Amniotic stem cell (primary cell): ENCODE measurements at regions not wholly inside any gene's neighbourhood (a gene's known extent, or its start where the extent isn't known, plus 50 kb on each side); places are given as distances from the start of the nearest gene placed in this dataset.

ENCODE experiments used
- DNase-seq: peaks from one replicate; lab custom pipeline; 2025; lab: John Stamatoyannopoulos, UW

- no peak for DNase-seq
Observed at GRCh38 chr11:119906376-119906775, 177.4 kb upstream of the NECTIN1 start.

- DNase-seq: no peak
Observed at GRCh38 chr11:119905162-119905561, 176.2 kb upstream of the NECTIN1 start.

- DNase-seq: no peak
Observed at GRCh38 chr11:119904531-119905035, 175.6 kb upstream of the NECTIN1 start.

- no peak for DNase-seq
Observed at GRCh38 chr11:119903821-119904220, 174.8 kb upstream of the NECTIN1 start.

- DNase-seq: no peak
Observed at GRCh38 chr11:119903389-119903788, 174.4 kb upstream of the NECTIN1 start.

GRCh38 chr11:119902656-119903231 is 173.7 kb upstream of the NECTIN1 start:
- DNase-seq: no peak

GRCh38 chr11:119901657-119902577 is 172.9 kb upstream of the NECTIN1 start:
- DNase-seq: no peak

GRCh38 chr11:119899997-119900396 is 171.0 kb upstream of the NECTIN1 start:
- no peak for DNase-seq

- no peak for DNase-seq
Observed at GRCh38 chr11:119897576-119897975, 168.6 kb upstream of the NECTIN1 start.

- no peak for DNase-seq
Observed at GRCh38 chr11:119897046-119897440, 168.0 kb upstream of the NECTIN1 start.

GRCh38 chr11:119896387-119897045 is 167.5 kb upstream of the NECTIN1 start:
- no peak for DNase-seq

- no peak for DNase-seq
Observed at GRCh38 chr11:119895981-119896380, 167.0 kb upstream of the NECTIN1 start.

- DNase-seq: no peak
Observed at GRCh38 chr11:119894916-119895315, 165.9 kb upstream of the NECTIN1 start.

GRCh38 chr11:119892311-119892808 is 163.4 kb upstream of the NECTIN1 start:
- DNase-seq: no peak

- DNase-seq: no peak
Observed at GRCh38 chr11:119891055-119891768, 162.2 kb upstream of the NECTIN1 start.

- no peak for DNase-seq
Observed at GRCh38 chr11:119890466-119890865, 161.5 kb upstream of the NECTIN1 start.

GRCh38 chr11:119889728-119890280 is 160.8 kb upstream of the NECTIN1 start:
- no peak for DNase-seq

- DNase-seq: no peak
Observed at GRCh38 chr11:119889111-119889510, 160.1 kb upstream of the NECTIN1 start.

- no peak for DNase-seq
Observed at GRCh38 chr11:119888119-119888518, 159.1 kb upstream of the NECTIN1 start.

GRCh38 chr11:119886667-119887230 is 157.7 kb upstream of the NECTIN1 start:
- DNase-seq: no peak

- no peak for DNase-seq
Observed at GRCh38 chr11:119885861-119886567, 157.0 kb upstream of the NECTIN1 start.
